ENCODE measurements at regions not wholly inside any gene's neighbourhood (a gene's known extent, or its start where the extent isn't known, plus 50 kb on each side); places are given as distances from the start of the nearest gene placed in this dataset.

- no peak for DNase-seq (ENCODE audit: low read depth in 3 of 3, low spot score in 2 of 3)
Measured at GRCh38 chr5:21185536-21185935, 1197.5 kb upstream of the CDH18 start.

GRCh38 chr5:21184581-21184980 is 1196.6 kb upstream of the CDH18 start:
- no peak for DNase-seq (ENCODE audit: low read depth in 3 of 3, low spot score in 2 of 3)

- no peak for DNase-seq (ENCODE audit: low read depth in 3 of 3, low spot score in 2 of 3)
Measured at GRCh38 chr5:21181609-21182125, 1193.7 kb upstream of the CDH18 start.

GRCh38 chr5:21173526-21173925 is 1185.5 kb upstream of the CDH18 start:
- no peak for DNase-seq (ENCODE audit: low read depth in 3 of 3, low spot score in 2 of 3)

GRCh38 chr5:21173036-21173435 is 1185.0 kb upstream of the CDH18 start:
- DNase-seq (ENCODE audit: low read depth in 3 of 3, low spot score in 2 of 3), result no peak

- no peak for DNase-seq (ENCODE audit: low read depth in 3 of 3, low spot score in 2 of 3)
Measured at GRCh38 chr5:21171038-21171437, 1183.0 kb upstream of the CDH18 start.

GRCh38 chr5:21168557-21168956 is 1180.6 kb upstream of the CDH18 start:
- DNase-seq (ENCODE audit: low read depth in 3 of 3, low spot score in 2 of 3), result no peak

GRCh38 chr5:21165344-21165743 is 1177.3 kb upstream of the CDH18 start:
- DNase-seq (ENCODE audit: low read depth in 3 of 3, low spot score in 2 of 3), result no peak

GRCh38 chr5:21164425-21164824 is 1176.4 kb upstream of the CDH18 start:
- no peak for DNase-seq (ENCODE audit: low read depth in 3 of 3, low spot score in 2 of 3)

- no peak for DNase-seq (ENCODE audit: low read depth in 3 of 3, low spot score in 2 of 3)
Measured at GRCh38 chr5:21159510-21160059, 1171.6 kb upstream of the CDH18 start.

- no peak for DNase-seq (ENCODE audit: low read depth in 3 of 3, low spot score in 2 of 3)
Measured at GRCh38 chr5:21154526-21154925, 1166.5 kb upstream of the CDH18 start.

GRCh38 chr5:21152611-21153010 is 1164.6 kb upstream of the CDH18 start:
- DNase-seq (ENCODE audit: low read depth in 3 of 3, low spot score in 2 of 3), result no peak

- no peak for DNase-seq (ENCODE audit: low read depth in 3 of 3, low spot score in 2 of 3)
Measured at GRCh38 chr5:21145376-21145775, 1157.4 kb upstream of the CDH18 start.

- no peak for DNase-seq (ENCODE audit: low read depth in 3 of 3, low spot score in 2 of 3)
Measured at GRCh38 chr5:21143686-21144085, 1155.7 kb upstream of the CDH18 start.

- DNase-seq (ENCODE audit: low read depth in 3 of 3, low spot score in 2 of 3), result no peak
Measured at GRCh38 chr5:21142791-21143190, 1154.8 kb upstream of the CDH18 start.

GRCh38 chr5:21140987-21141386 is 1153.0 kb upstream of the CDH18 start:
- DNase-seq (ENCODE audit: low read depth in 3 of 3, low spot score in 2 of 3), result no peak

- no peak for DNase-seq (ENCODE audit: low read depth in 3 of 3, low spot score in 2 of 3)
Measured at GRCh38 chr5:21126236-21126635, 1138.2 kb upstream of the CDH18 start.

- DNase-seq (ENCODE audit: low read depth in 3 of 3, low spot score in 2 of 3), result no peak
Measured at GRCh38 chr5:21125238-21125983, 1137.4 kb upstream of the CDH18 start.

- no peak for DNase-seq (ENCODE audit: low read depth in 3 of 3, low spot score in 2 of 3)
Measured at GRCh38 chr5:21121213-21121612, 1133.2 kb upstream of the CDH18 start.

GRCh38 chr5:21097661-21098060 is 1109.7 kb upstream of the CDH18 start:
- no peak for DNase-seq (ENCODE audit: low read depth in 3 of 3, low spot score in 2 of 3)

- no peak for DNase-seq (ENCODE audit: low read depth in 3 of 3, low spot score in 2 of 3)
Measured at GRCh38 chr5:21094619-21095018, 1106.6 kb upstream of the CDH18 start.

GRCh38 chr5:21087766-21088165 is 1099.8 kb upstream of the CDH18 start:
- DNase-seq (ENCODE audit: low read depth in 3 of 3, low spot score in 2 of 3), result no peak

Data from right renal cortex interstitium (tissue), 3 donors.